K562 (cell line): ENCODE measurements at regions not wholly inside any gene's neighbourhood (a gene's known extent, or its start where the extent isn't known, plus 50 kb on each side); places are given as distances from the start of the nearest gene placed in this dataset.

Experiments used
- ATAC-seq: fragments of 200-7000 bp; cut with Tn5 transposase; 3 replicates; pipeline ENCODE4 v1.9.1; 2020; ENCODE audit warnings: moderate library complexity
- BruUV-seq: library from RNA; stranded (reverse); fragments of 400-500 nt; replicated peaks from 2 replicates; lab custom pipeline; 2021; lab: Mats Ljungman, UMichigan
- CTCF ChIA-PET: fragments of 300-600 bp; formaldehyde crosslinking; extraction: SDS; loops from one replicate; lab custom pipeline; 2021; ENCODE audit warnings: low intra/inter-chr PET ratio; lab: Yijun Ruan, JAX
- POLR2A ChIA-PET: fragments of 300-600, 350-650 bp; sonication (Branson Sonifier 250); formaldehyde crosslinking; extraction: SDS; loops from one replicate; lab custom pipeline; 2021; ENCODE audit warnings: antibody characterized with exemption, inconsistent platforms; lab: Yijun Ruan, JAX
- DNase-seq, 4 experiments: peaks; one replicate each; pipeline versions ENCODE4 v3.0.0 to v3.0.0-alpha.2; 2011 to 2018; ENCODE audit warnings: low spot score in 3 of 4, mixed read lengths in 3 of 4; ENCODE audit errors: extremely low read depth in 1 of 4
- FAIRE-seq: peaks from 2 replicates; lab custom pipeline; 2011; peaks lifted over from hg19 to GRCh38; lab: Jason Lieb, UNC
- H2AFZ ChIP-seq: 2 replicates; pipeline ENCODE4 v1.6.0; 2011; ENCODE audit warnings: low read depth, low read length, control low read depth, inconsistent platforms
- H3K27ac ChIP-seq: fragments of 200-600 bp; 3 replicates; pipeline ENCODE4 v1.8.0; 2011; ENCODE audit warnings: low read depth, mild to moderate bottlenecking, control low read depth, inconsistent platforms, low read length, moderate library complexity, mixed read lengths; ENCODE audit errors: extremely low read depth
- H3K27me3 ChIP-seq, 2 experiments: fragments of 300-600 bp in 1 of 2; 2 replicates in 1 of 2; 3 replicates in 1 of 2; pipeline versions ENCODE4 v1.6.0 to v1.8.0; 2011; ENCODE audit warnings: inconsistent platforms in 2 of 2, low read length in 2 of 2, mild to moderate bottlenecking in 1 of 2, mixed read lengths in 1 of 2, moderate library complexity in 1 of 2; ENCODE audit not compliant: control insufficient read depth in 2 of 2, insufficient read depth in 2 of 2
- H3K36me3 ChIP-seq: fragments of 300-600 bp; 3 replicates; pipeline ENCODE4 v1.8.0; 2011; ENCODE audit warnings: mild to moderate bottlenecking, low read length, inconsistent platforms; ENCODE audit not compliant: control insufficient read depth, insufficient read depth
- H3K4me1 ChIP-seq, 2 experiments: fragments of 200-600 bp in 1 of 2; replicated peaks in 1 of 2; 2 replicates in 1 of 2; 3 replicates in 1 of 2; pipeline versions ENCODE4 v1.5.1 to v1.8.0; 2011; ENCODE audit warnings: inconsistent platforms in 2 of 2, low read length in 2 of 2, mild to moderate bottlenecking in 1 of 2, mixed read lengths in 1 of 2, moderate library complexity in 1 of 2; ENCODE audit not compliant: control insufficient read depth in 2 of 2, insufficient read depth in 2 of 2
- H3K4me2 ChIP-seq: 2 replicates; pipeline ENCODE4 v1.6.1; 2011; ENCODE audit warnings: low read length, control low read depth, inconsistent platforms, mixed read lengths; ENCODE audit not compliant: insufficient read depth
- H3K4me3 ChIP-seq: fragments of 200-600 bp; sonication (generic), shearing (Covaris generic); 2 replicates; pipeline ENCODE4 v1.5.1; 2016; ENCODE audit warnings: control low read depth, inconsistent platforms
- H3K79me2 ChIP-seq: fragments of 200-600 bp; 3 replicates; pipeline ENCODE4 v1.8.0; 2011; ENCODE audit warnings: low read length, inconsistent platforms; ENCODE audit not compliant: control insufficient read depth, insufficient read depth
- H3K9ac ChIP-seq, 2 experiments: 2 replicates each; pipeline versions ENCODE4 v1.6.0 to v1.6.1; 2011; ENCODE audit warnings: low read depth in 2 of 2, low read length in 2 of 2, control low read depth in 1 of 2, inconsistent platforms in 1 of 2, mild to moderate bottlenecking in 1 of 2, mixed read lengths in 1 of 2; ENCODE audit not compliant: insufficient read depth in 1 of 2
- H3K9me1 ChIP-seq: one replicate; pipeline ENCODE4 v1.6.0; 2011; ENCODE audit warnings: inconsistent platforms, mild to moderate bottlenecking, low read length, moderate library complexity; ENCODE audit not compliant: control insufficient read depth, insufficient read depth
- H3K9me3 ChIP-seq: replicated peaks from 2 replicates; pipeline ENCODE4 v1.5.1; 2011; ENCODE audit warnings: low read depth, low read length, inconsistent platforms; ENCODE audit not compliant: control insufficient read depth, insufficient read depth
- H4K20me1 ChIP-seq: replicated peaks from 2 replicates; pipeline ENCODE4 v1.6.1; 2011; ENCODE audit warnings: low read length, inconsistent platforms, mixed read lengths; ENCODE audit not compliant: control insufficient read depth, insufficient read depth
- CTBP1 ChIP-seq: fragments of 450-650 bp; IDR thresholded peaks from 2 replicates; pipeline ENCODE4 v1.6.1; 2016; ENCODE audit warnings: borderline replicate concordance
- E2F5 ChIP-seq: sonication (generic); formaldehyde crosslinking; IDR thresholded peaks from 2 replicates; pipeline ENCODE4 v1.8.0; 2022; ENCODE audit warnings: mild to moderate bottlenecking, missing genetic modification reagents
- USF2 ChIP-seq: sonication (generic); formaldehyde crosslinking; IDR thresholded peaks from 2 replicates; pipeline ENCODE4 v1.5.0; 2020; ENCODE audit warnings: missing genetic modification reagents
- ZNF184 ChIP-seq: sonication (generic); formaldehyde crosslinking; IDR thresholded peaks from 2 replicates; pipeline ENCODE4 v1.5.0; 2020; ENCODE audit warnings: missing genetic modification reagents
- ZNF239 ChIP-seq: fragments of 250-450 bp; sonication (Bioruptor Pico); IDR thresholded peaks from 2 replicates; pipeline ENCODE4 v1.4.0; 2020; ENCODE audit warnings: mild to moderate bottlenecking
- WGBS: fragments of 100-300 bp; shearing (Covaris generic); methylation state at CpG from one replicate; pipeline ENCODE4 v1.1.6; 2016; ENCODE audit warnings: low coverage, mixed read lengths; ENCODE audit not compliant: insufficient coverage; ENCODE audit errors: missing lambda C conversion rate; 5-methylcytosine and 5-hydroxymethylcytosine counted together
- in situ Hi-C: fragments of 300-500 bp; cut with MboI; formaldehyde crosslinking; loops from 4 replicates; pipeline ENCODE4 v1.15.0; 2018; ENCODE audit warnings: inconsistent platforms, mixed read lengths
- intact Hi-C: fragments of 100-400 bp; cut with micrococcal nuclease; formaldehyde crosslinking; loops from 2 replicates; pipeline ENCODE4 v1.14.2; 2022
- TF ChIP-seq, protein P1 (sequence below): fragments of 250-450 bp; sonication (Bioruptor Pico); IDR thresholded peaks from 2 replicates; pipeline ENCODE4 v1.8.0; 2022; ENCODE audit warnings: inconsistent platforms, mild to moderate bottlenecking, moderate library complexity, borderline replicate concordance

GRCh38 chr22:47629791-47630655, 867.6 kb downstream of the TBC1D22A start:
- ChIA-PET CTCF (no interaction called here), POLR2A (interaction anchor here (0.7 to 0.8 kb wide), 3 partner anchors 20 to 83 kb away, joined by 3 to 4 read pairs (median 3); no protein-coding TSS in a partner anchor)
- TF ChIP-seq ZNF239 (CRISPR knock-in tag) (no peak), ZNF184 (no peak), USF2 (CRISPR knock-in tag) (no peak), E2F5 (CRISPR knock-in tag) (no peak), CTBP1 (no peak)
- TF ChIP-seq, protein P1, sequence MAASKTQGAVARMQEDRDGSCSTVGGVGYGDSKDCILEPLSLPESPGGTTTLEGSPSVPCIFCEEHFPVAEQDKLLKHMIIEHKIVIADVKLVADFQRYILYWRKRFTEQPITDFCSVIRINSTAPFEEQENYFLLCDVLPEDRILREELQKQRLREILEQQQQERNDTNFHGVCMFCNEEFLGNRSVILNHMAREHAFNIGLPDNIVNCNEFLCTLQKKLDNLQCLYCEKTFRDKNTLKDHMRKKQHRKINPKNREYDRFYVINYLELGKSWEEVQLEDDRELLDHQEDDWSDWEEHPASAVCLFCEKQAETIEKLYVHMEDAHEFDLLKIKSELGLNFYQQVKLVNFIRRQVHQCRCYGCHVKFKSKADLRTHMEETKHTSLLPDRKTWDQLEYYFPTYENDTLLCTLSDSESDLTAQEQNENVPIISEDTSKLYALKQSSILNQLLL (CRISPR knock-in tag) = no peak
- Histone ChIP-seq H3K9ac (no peak overlapping the region), H3K4me1 (peaks cover 5 to 8% of the 10 kb centered on the region in 2 experiments; a peak in 4 of 5 replicates), H3K4me3 (no peak overlapping the region), H3K9me3 (peaks cover 4% of the 10 kb centered on the region; the same call in 1 of the 2 replicates), H3K79me2 (peaks cover 33% of the 10 kb centered on the region), H3K27ac (no peak overlapping the region), H3K9me1 (no peaks in the 10 kb centered on the region), H3K4me2 (no peak overlapping the region; the same call in 1 of the 2 replicates), H2AFZ (no peak overlapping the region), H3K36me3 (peaks cover 13% of the 10 kb centered on the region; the same call in 2 of the 3 replicates), H3K27me3 (peaks cover 4 to 18% of the 10 kb centered on the region in 2 experiments; a peak in 4 of 5 replicates), H4K20me1 (no peaks in the 10 kb centered on the region; the same call in 1 of the 2 replicates)
- DNase-seq = no peak
- no TSS peak for BruUV-seq
- in situ Hi-C loops = loop anchor here (10.0 kb wide), 1 partner anchor 215 kb away; no protein-coding TSS in a partner anchor
- no peak for ATAC-seq
- FAIRE-seq = no peak
- 64% methylated on average over 5 of the region's 11 CpGs for WGBS
- intact Hi-C loops = loop anchor here (5.0 to 10.0 kb wide), 2 partner anchors 145 to 207 kb away; no protein-coding TSS in a partner anchor
